Neural progenitor cell (in vitro differentiated cells): ENCODE measurements at regions not wholly inside any gene's neighbourhood (a gene's known extent, or its start where the extent isn't known, plus 50 kb on each side); places are given as distances from the start of the nearest gene placed in this dataset.

ENCODE experiments used
- DNase-seq: peaks from one replicate; pipeline ENCODE4 v3.0.0-alpha.2; 2016; ENCODE audit warnings: low spot score
- H2AFZ ChIP-seq: fragments of 200-600 bp; sonication (generic); replicated peaks from 2 replicates; pipeline ENCODE4 v1.6.1; 2016; ENCODE audit warnings: antibody characterized with exemption
- H3F3A ChIP-seq: fragments of 200-600 bp; sonication (generic); 2 replicates; pipeline ENCODE4 v1.6.1; 2016; ENCODE audit warnings: antibody characterized with exemption, low read depth
- H3K27ac ChIP-seq: fragments of 200-600 bp; sonication (generic); 2 replicates; pipeline ENCODE4 v1.5.1; 2016; ENCODE audit warnings: mild to moderate bottlenecking
- H3K27me3 ChIP-seq: fragments of 200-600 bp; sonication (generic); 2 replicates; pipeline ENCODE4 v1.6.1; 2016; ENCODE audit warnings: mild to moderate bottlenecking, moderate library complexity
- H3K36me3 ChIP-seq: fragments of 200-600 bp; sonication (generic); 2 replicates; pipeline ENCODE4 v1.5.1; 2016
- H3K4me1 ChIP-seq: fragments of 200-600 bp; sonication (generic); 2 replicates; pipeline ENCODE4 v1.6.1; 2016; ENCODE audit warnings: mixed run types
- H3K4me2 ChIP-seq: fragments of 200-600 bp; sonication (generic); 2 replicates; pipeline ENCODE4 v1.6.1; 2016
- H3K4me3 ChIP-seq: fragments of 200-600 bp; sonication (generic); 2 replicates; pipeline ENCODE4 v1.5.1; 2016
- H3K79me2 ChIP-seq: fragments of 200-600 bp; sonication (generic); 2 replicates; pipeline ENCODE4 v1.6.1; 2016; ENCODE audit warnings: low read depth
- H3K9ac ChIP-seq: fragments of 200-600 bp; sonication (generic); 2 replicates; pipeline ENCODE4 v1.6.1; 2016
- H3K9me3 ChIP-seq: fragments of 200-600 bp; sonication (generic); 2 replicates; pipeline ENCODE4 v1.5.1; 2016; ENCODE audit warnings: low read depth
- H4K20me1 ChIP-seq: fragments of 200-600 bp; sonication (generic); 2 replicates; pipeline ENCODE4 v1.6.1; 2016; ENCODE audit warnings: low read depth
- H3K27ac Mint-ChIP-seq: 3 replicates; pipeline ENCODE4 v1.8.0; 2021; ENCODE audit warnings: mixed read lengths
- H3K27me3 Mint-ChIP-seq: 2 replicates; pipeline ENCODE4 v1.8.0; 2022; ENCODE audit warnings: low read depth, mild to moderate bottlenecking, inconsistent platforms, moderate library complexity, mixed read lengths; ENCODE audit not compliant: insufficient read depth
- H3K36me3 Mint-ChIP-seq: 3 replicates; pipeline ENCODE4 v1.8.0; 2021; ENCODE audit warnings: mixed read lengths
- H3K4me1 Mint-ChIP-seq: 3 replicates; pipeline ENCODE4 v1.8.0; 2021; ENCODE audit warnings: mixed read lengths
- H3K4me3 Mint-ChIP-seq: 3 replicates; pipeline ENCODE4 v1.8.0; 2021; ENCODE audit warnings: mild to moderate bottlenecking, moderate library complexity, mixed read lengths
- H3K9me3 Mint-ChIP-seq: 3 replicates; pipeline ENCODE4 v1.8.0; 2020; ENCODE audit warnings: mixed read lengths
- EZH2 ChIP-seq: fragments of 200-600 bp; sonication (generic); IDR thresholded peaks from 2 replicates; pipeline ENCODE4 v1.6.1; 2017; ENCODE audit warnings: antibody characterized with exemption, mild to moderate bottlenecking, moderate library complexity
- EZH2phosphoT487 ChIP-seq: fragments of 200-600 bp; sonication (generic); IDR thresholded peaks from 2 replicates; pipeline ENCODE4 v1.6.1; 2017; ENCODE audit warnings: antibody characterized with exemption
- TF ChIP-seq, protein P1 (sequence below): fragments of 200-600 bp; sonication (generic); IDR thresholded peaks from 2 replicates; pipeline ENCODE4 v1.5.1; 2017; ENCODE audit warnings: antibody characterized with exemption, mild to moderate bottlenecking

DNA sequence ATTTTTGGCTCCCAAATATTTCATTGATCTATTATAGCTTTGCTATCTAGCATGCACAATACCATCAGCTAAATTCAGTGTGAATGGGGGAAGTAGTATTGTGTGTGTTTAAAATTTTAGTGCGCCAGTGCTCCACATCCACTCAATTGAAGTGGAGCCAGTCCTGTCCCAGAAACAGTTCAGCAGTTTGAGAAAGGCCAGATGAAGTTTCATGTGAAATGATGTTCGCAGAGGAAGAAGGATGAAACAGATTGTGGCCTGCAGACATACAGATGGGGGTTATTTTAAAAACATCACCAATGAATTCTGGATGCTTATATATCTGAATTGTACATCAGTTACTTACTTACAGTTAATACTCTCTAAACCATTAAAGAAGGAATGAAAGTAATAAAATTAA, 129.4 kb downstream of the SPRY2 start:
- peaks cover 5% of the 10 kb centered on the region for H3K36me3 Mint-ChIP-seq
- H3K4me1 Mint-ChIP-seq = peaks cover 7% of the 10 kb centered on the region
- peaks cover 5% of the 10 kb centered on the region for H3K27me3 Mint-ChIP-seq
- H3K4me3 Mint-ChIP-seq = no peak overlapping the region
- no peak overlapping the region for H3K27ac Mint-ChIP-seq
- peaks cover 6% of the 10 kb centered on the region for H3K9me3 Mint-ChIP-seq
- H3K36me3 ChIP-seq = no peaks in the 10 kb centered on the region
- no peaks in the 10 kb centered on the region for H4K20me1 ChIP-seq
- DNase-seq = no peak
- no peak overlapping the region for H3K27ac ChIP-seq
- H3K9me3 ChIP-seq = no peaks in the 10 kb centered on the region
- H3K4me2 ChIP-seq = no peak overlapping the region
- H3K4me1 ChIP-seq = no peaks in the 10 kb centered on the region
- TF ChIP-seq, protein P1, sequence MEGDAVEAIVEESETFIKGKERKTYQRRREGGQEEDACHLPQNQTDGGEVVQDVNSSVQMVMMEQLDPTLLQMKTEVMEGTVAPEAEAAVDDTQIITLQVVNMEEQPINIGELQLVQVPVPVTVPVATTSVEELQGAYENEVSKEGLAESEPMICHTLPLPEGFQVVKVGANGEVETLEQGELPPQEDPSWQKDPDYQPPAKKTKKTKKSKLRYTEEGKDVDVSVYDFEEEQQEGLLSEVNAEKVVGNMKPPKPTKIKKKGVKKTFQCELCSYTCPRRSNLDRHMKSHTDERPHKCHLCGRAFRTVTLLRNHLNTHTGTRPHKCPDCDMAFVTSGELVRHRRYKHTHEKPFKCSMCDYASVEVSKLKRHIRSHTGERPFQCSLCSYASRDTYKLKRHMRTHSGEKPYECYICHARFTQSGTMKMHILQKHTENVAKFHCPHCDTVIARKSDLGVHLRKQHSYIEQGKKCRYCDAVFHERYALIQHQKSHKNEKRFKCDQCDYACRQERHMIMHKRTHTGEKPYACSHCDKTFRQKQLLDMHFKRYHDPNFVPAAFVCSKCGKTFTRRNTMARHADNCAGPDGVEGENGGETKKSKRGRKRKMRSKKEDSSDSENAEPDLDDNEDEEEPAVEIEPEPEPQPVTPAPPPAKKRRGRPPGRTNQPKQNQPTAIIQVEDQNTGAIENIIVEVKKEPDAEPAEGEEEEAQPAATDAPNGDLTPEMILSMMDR = no peak
- TF ChIP-seq EZH2phosphoT487 = no peak
- TF ChIP-seq EZH2 = no peak
- no peak overlapping the region for H3K4me3 ChIP-seq
- no peaks in the 10 kb centered on the region for H3K27me3 ChIP-seq
- no peaks in the 10 kb centered on the region for H3F3A ChIP-seq
- H3K79me2 ChIP-seq = no peaks in the 10 kb centered on the region
- no peak overlapping the region for H3K9ac ChIP-seq
- H2AFZ ChIP-seq = no peak overlapping the region

DNA sequence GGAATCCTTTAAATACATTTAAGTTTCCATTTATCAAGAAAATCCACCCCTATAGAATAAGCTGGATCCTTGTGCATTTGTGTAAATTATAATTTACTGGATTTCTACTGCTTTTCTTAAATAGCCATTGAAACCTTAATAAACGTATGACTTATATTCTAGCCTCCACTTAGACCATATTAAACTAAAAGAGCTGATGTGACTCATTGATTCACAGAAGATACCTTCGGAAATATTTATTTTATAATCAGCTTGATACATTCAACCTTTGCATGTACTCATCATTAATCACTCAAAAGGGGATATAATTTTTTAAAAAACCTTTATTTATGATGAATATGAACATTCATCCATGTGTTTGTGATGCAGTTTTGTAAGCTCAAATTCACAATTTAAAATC, 136.3 kb downstream of the SPRY2 start:
- H3K4me3 ChIP-seq = no peak overlapping the region
- no peaks in the 10 kb centered on the region for H4K20me1 ChIP-seq
- H3K4me1 Mint-ChIP-seq = no peaks in the 10 kb centered on the region
- peaks cover 5% of the 10 kb centered on the region for H3K27me3 Mint-ChIP-seq
- TF ChIP-seq EZH2 (no peak), EZH2phosphoT487 (no peak)
- TF ChIP-seq, protein P1 = no peak
- H3K27ac ChIP-seq = no peak overlapping the region
- no peak overlapping the region for H3K27ac Mint-ChIP-seq
- H3K4me3 Mint-ChIP-seq = no peak overlapping the region
- H3K36me3 ChIP-seq = no peaks in the 10 kb centered on the region
- peaks cover 12% of the 10 kb centered on the region for H3K9me3 Mint-ChIP-seq
- H2AFZ ChIP-seq = no peak overlapping the region
- H3K27me3 ChIP-seq = no peaks in the 10 kb centered on the region
- H3K4me2 ChIP-seq = no peak overlapping the region
- H3K79me2 ChIP-seq = no peaks in the 10 kb centered on the region
- H3K9ac ChIP-seq = no peak overlapping the region
- no peaks in the 10 kb centered on the region for H3F3A ChIP-seq
- H3K36me3 Mint-ChIP-seq = peaks cover 7% of the 10 kb centered on the region
- H3K9me3 ChIP-seq = no peaks in the 10 kb centered on the region
- DNase-seq = no peak
- H3K4me1 ChIP-seq = no peaks in the 10 kb centered on the region

DNA sequence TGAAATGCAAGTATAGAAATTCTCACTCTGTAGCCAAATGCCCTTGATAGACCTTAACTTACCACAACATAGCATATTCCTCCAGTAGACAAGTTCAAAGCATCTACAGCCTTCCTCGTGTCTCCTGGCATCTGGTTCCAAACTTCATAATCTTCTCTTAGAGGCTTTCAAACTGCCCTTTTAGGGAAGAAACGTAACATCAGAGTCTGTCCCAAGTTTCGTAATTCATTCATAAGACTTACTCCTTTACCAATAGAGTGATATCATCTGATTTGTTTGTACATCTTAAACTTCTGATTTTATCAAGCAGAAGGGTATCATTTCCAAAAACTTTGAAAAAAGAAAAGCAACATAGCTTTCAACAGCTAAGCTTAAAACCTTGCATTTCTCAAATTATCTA, 137.4 kb downstream of the SPRY2 start:
- H3K79me2 ChIP-seq = no peaks in the 10 kb centered on the region
- no peak overlapping the region for H3K4me3 Mint-ChIP-seq
- H3K36me3 Mint-ChIP-seq = peaks cover 7% of the 10 kb centered on the region
- no peaks in the 10 kb centered on the region for H3K27me3 ChIP-seq
- no peak overlapping the region for H3K4me2 ChIP-seq
- H3K9me3 ChIP-seq = no peaks in the 10 kb centered on the region
- H3K27me3 Mint-ChIP-seq = peaks cover 3% of the 10 kb centered on the region
- H2AFZ ChIP-seq = no peak overlapping the region
- TF ChIP-seq, protein P1 = no peak
- no peak for TF ChIP-seq EZH2
- TF ChIP-seq EZH2phosphoT487 = no peak
- H3K9ac ChIP-seq = no peak overlapping the region
- DNase-seq = no peak
- no peak overlapping the region for H3K4me3 ChIP-seq
- no peaks in the 10 kb centered on the region for H4K20me1 ChIP-seq
- H3F3A ChIP-seq = no peaks in the 10 kb centered on the region
- H3K9me3 Mint-ChIP-seq = peaks cover 12% of the 10 kb centered on the region
- H3K27ac ChIP-seq = no peak overlapping the region
- no peak overlapping the region for H3K27ac Mint-ChIP-seq
- H3K4me1 ChIP-seq = no peaks in the 10 kb centered on the region
- no peaks in the 10 kb centered on the region for H3K4me1 Mint-ChIP-seq
- H3K36me3 ChIP-seq = no peaks in the 10 kb centered on the region
